ENCODE measurements at regions not wholly inside any gene's neighbourhood (a gene's known extent, or its start where the extent isn't known, plus 50 kb on each side); places are given as distances from the start of the nearest gene placed in this dataset.

DNA sequence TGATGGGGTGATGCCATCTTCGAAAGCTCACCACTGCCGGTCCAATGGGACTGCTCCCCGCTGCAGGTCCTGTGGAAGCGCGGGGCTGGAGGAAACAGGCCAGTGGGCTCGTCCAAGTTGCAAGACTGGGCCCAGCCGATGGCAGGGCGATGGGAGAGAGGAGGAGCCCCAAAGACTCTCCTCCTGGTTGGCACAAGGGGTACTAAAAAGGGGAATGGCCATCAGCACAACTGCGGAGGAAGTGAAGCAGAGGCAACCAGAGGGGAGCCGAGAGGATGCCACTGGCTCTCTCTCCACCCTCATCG lies 357.1 kb downstream of the SHANK2 start:
- ChIA-PET RAD21 (ENCODE audit: low non-redundant PET in 1 of 2, low total read pairs in 2 of 2, uncharacterized antibody in 2 of 2, unreplicated experiment in 2 of 2) (no interaction called here), POLR2A (no interaction called here), CTCF (no interaction called here)
- intact Hi-C loops (cut with micrococcal nuclease): no loop called here
- Histone ChIP-seq H3K36me3 (ENCODE audit: control insufficient read depth in 1 of 2, insufficient read depth in 2 of 2, low read length in 2 of 2) (no peaks in the 10 kb centered on the region), H3K27me3 (ENCODE audit: insufficient read depth, low read length) (no peaks in the 10 kb centered on the region), H3K9me2 (ENCODE audit: insufficient read depth) (no peaks in the 10 kb centered on the region), H2AFZ (ENCODE audit: low read depth, low read length, poor library complexity, severe bottlenecking) (no peak overlapping the region), H3K4me2 (ENCODE audit: low read length) (no peak overlapping the region), H3K4me1 (ENCODE audit: control insufficient read depth in 1 of 2, insufficient read depth in 2 of 2, low read length in 2 of 2) (no peaks in the 10 kb centered on the region), H3K27ac (ENCODE audit: low read depth, low read length) (no peak overlapping the region), H3K4me3 (replicated peaks in 1 of 2; ENCODE audit: low read depth in 1 of 2, low read length in 2 of 2) (no peak overlapping the region), H4K20me1 (ENCODE audit: insufficient read depth) (no peaks in the 10 kb centered on the region), H3K9ac (ENCODE audit: low read length) (no peak overlapping the region), H3K9me3 (ENCODE audit: control insufficient read depth in 1 of 2, insufficient read depth in 1 of 2, low read depth in 1 of 2, low read length in 2 of 2) (peaks cover 0 to 9% of the 10 kb centered on the region in 2 experiments; a peak in 1 of 4 replicates), H3K79me2 (ENCODE audit: insufficient read depth, low read length) (no peaks in the 10 kb centered on the region)
- TF ChIP-seq SRF (IDR thresholded peaks at IDR 0.05; ENCODE audit: low read depth) (no peak), ZNF274 (IDR thresholded peaks at IDR 0.05; ENCODE audit: low read depth, low read length) (no peak), JUND (IDR thresholded peaks at IDR 0.05) (no peak), ZFX (IDR thresholded peaks at IDR 0.05) (no peak), YY1 (IDR thresholded peaks at IDR 0.05; ENCODE audit: extremely low read depth, insufficient replicate concordance, low read depth, low read length) (no peak), EZH2 (IDR thresholded peaks at IDR 0.05) (no peak), CBX3 (IDR thresholded peaks at IDR 0.05; ENCODE audit: low read depth) (no peak), REST (IDR thresholded peaks at IDR 0.05; ENCODE audit: low read depth) (no peak), FOSL1 (IDR thresholded peaks at IDR 0.05; ENCODE audit: low read depth) (no peak), RAD21 (IDR thresholded peaks at IDR 0.05; ENCODE audit: low read depth) (no peak), EGR1 (IDR thresholded peaks at IDR 0.05; ENCODE audit: low read depth) (no peak), EZH2phosphoT487 (IDR thresholded peaks at IDR 0.05; ENCODE audit: borderline replicate concordance) (no peak), ELF1 (IDR thresholded peaks at IDR 0.05; ENCODE audit: borderline replicate concordance, low read depth) (no peak), MAX (IDR thresholded peaks at IDR 0.05) (no peak), CEBPB (IDR thresholded peaks at IDR 0.05; ENCODE audit: low read depth) (no peak), TCF7L2 (IDR thresholded peaks at IDR 0.05; ENCODE audit: borderline replicate concordance, extremely low read depth, insufficient read depth, insufficient read length) (no peak), SIN3A (IDR thresholded peaks at IDR 0.05; ENCODE audit: low read depth) (no peak)
- TF ChIP-seq, protein P1, sequence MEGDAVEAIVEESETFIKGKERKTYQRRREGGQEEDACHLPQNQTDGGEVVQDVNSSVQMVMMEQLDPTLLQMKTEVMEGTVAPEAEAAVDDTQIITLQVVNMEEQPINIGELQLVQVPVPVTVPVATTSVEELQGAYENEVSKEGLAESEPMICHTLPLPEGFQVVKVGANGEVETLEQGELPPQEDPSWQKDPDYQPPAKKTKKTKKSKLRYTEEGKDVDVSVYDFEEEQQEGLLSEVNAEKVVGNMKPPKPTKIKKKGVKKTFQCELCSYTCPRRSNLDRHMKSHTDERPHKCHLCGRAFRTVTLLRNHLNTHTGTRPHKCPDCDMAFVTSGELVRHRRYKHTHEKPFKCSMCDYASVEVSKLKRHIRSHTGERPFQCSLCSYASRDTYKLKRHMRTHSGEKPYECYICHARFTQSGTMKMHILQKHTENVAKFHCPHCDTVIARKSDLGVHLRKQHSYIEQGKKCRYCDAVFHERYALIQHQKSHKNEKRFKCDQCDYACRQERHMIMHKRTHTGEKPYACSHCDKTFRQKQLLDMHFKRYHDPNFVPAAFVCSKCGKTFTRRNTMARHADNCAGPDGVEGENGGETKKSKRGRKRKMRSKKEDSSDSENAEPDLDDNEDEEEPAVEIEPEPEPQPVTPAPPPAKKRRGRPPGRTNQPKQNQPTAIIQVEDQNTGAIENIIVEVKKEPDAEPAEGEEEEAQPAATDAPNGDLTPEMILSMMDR (IDR thresholded peaks at IDR 0.05 in 2 of 3, conservative IDR thresholded peaks at IDR 0.05 in 1 of 3; ENCODE audit: borderline replicate concordance in 1 of 3, insufficient read depth in 1 of 3, low read depth in 2 of 3, low read length in 2 of 3): no peak
- DNase-seq (ENCODE audit: low read depth, low spot score) (no peak), ATAC-seq (no peak)
- no TSS peak for BruUV-seq (replicated peaks)
